Testis (tissue), 2 donors: ENCODE measurements at regions not wholly inside any gene's neighbourhood (a gene's known extent, or its start where the extent isn't known, plus 50 kb on each side); places are given as distances from the start of the nearest gene placed in this dataset.

ENCODE experiments used
- CTCF ChIP-seq, 3 experiments: fragments of 450-650 bp in 2 of 3; fragments of 200-600 bp in 1 of 3; sonication (generic) in 1 of 3; IDR thresholded peaks; one replicate each; pipeline ENCODE4 v1.5.1; 2016 to 2019; ENCODE audit warnings: antibody characterized with exemption in 3 of 3, mild to moderate bottlenecking in 2 of 3, moderate library complexity in 1 of 3
- POLR2A ChIP-seq: fragments of 450-650 bp; IDR thresholded peaks from one replicate; pipeline ENCODE4 v1.6.1; 2017; ENCODE audit warnings: antibody characterized with exemption, mild to moderate bottlenecking, moderate library complexity

- TF ChIP-seq POLR2A (no peak), CTCF (IDR thresholded peaks at IDR 0.05) (no peak)
These were observed 152.1 kb upstream of the EEA1 start for GRCh38 chr12:93080994-93081809.
